ENCODE measurements at regions not wholly inside any gene's neighbourhood (a gene's known extent, or its start where the extent isn't known, plus 50 kb on each side); places are given as distances from the start of the nearest gene placed in this dataset.

GRCh38 chr1:166338105-166338504 is 171.3 kb upstream of the FAM78B start:
- Histone ChIP-seq H3K36me3 (ENCODE audit: control insufficient read depth in 4 of 4, insufficient read depth in 4 of 4, low read length in 3 of 4) (no peaks in the 10 kb centered on the region), H3K4me3 (ENCODE audit: control insufficient read depth in 1 of 7, extremely low read depth in 1 of 7, insufficient read depth in 4 of 7, low read depth in 2 of 7, low read length in 6 of 7) (no peak overlapping the region), H3K27me3 (replicated peaks in 2 of 5; ENCODE audit: control insufficient read depth in 4 of 5, insufficient read depth in 5 of 5, low read length in 4 of 5) (no peaks in the 10 kb centered on the region), H3K27ac (ENCODE audit: insufficient read depth in 1 of 2, low read depth in 1 of 2, low read length in 2 of 2, poor library complexity in 1 of 2, severe bottlenecking in 2 of 2) (no peak overlapping the region), H3K9me3 (ENCODE audit: control extremely low read depth in 1 of 5, control insufficient read depth in 4 of 5, insufficient read depth in 2 of 5, low read depth in 1 of 5, low read length in 4 of 5) (no peaks in the 10 kb centered on the region), H3K4me1 (ENCODE audit: control extremely low read depth in 1 of 4, control insufficient read depth in 4 of 4, insufficient read depth in 4 of 4, low read length in 3 of 4) (no peaks in the 10 kb centered on the region)
- 100% methylated on average over 2 of the region's 2 CpGs for WGBS (ENCODE audit: insufficient coverage)
- CTCF ChIA-PET: no interaction called here
- no peak for DNase-seq
- POLR2A ChIA-PET: no interaction called here

DNA sequence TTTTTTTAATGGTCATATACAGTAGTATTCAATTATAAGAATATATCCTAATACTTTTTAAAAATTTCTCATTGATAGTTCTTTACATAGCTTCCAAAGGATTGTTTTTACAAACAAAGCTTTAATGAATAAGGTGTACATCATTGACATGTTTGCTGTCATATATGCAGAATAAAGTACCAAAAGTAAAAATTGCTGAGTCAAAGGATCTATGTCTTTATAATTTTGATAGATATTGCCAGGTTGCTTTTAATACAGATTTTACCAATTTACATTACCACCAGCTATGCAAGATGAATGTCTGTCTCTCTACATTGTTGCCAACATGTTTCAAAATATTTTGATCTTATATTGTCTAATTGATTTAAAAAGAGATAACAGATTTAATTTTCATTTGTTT is 173.9 kb upstream of the FAM78B start:
- H3K4me3 ChIP-seq (ENCODE audit: control insufficient read depth in 1 of 7, extremely low read depth in 1 of 7, insufficient read depth in 4 of 7, low read depth in 2 of 7, low read length in 6 of 7): no peak overlapping the region
- no peaks in the 10 kb centered on the region for H3K27me3 ChIP-seq (replicated peaks in 2 of 5; ENCODE audit: control insufficient read depth in 4 of 5, insufficient read depth in 5 of 5, low read length in 4 of 5)
- POLR2A ChIA-PET: no interaction called here
- no peaks in the 10 kb centered on the region for H3K4me1 ChIP-seq (ENCODE audit: control extremely low read depth in 1 of 4, control insufficient read depth in 4 of 4, insufficient read depth in 4 of 4, low read length in 3 of 4)
- no peaks in the 10 kb centered on the region for H3K36me3 ChIP-seq (ENCODE audit: control insufficient read depth in 4 of 4, insufficient read depth in 4 of 4, low read length in 3 of 4)
- H3K9me3 ChIP-seq (ENCODE audit: control extremely low read depth in 1 of 5, control insufficient read depth in 4 of 5, insufficient read depth in 2 of 5, low read depth in 1 of 5, low read length in 4 of 5): no peaks in the 10 kb centered on the region
- DNase-seq: no peak
- no peak overlapping the region for H3K27ac ChIP-seq (ENCODE audit: insufficient read depth in 1 of 2, low read depth in 1 of 2, low read length in 2 of 2, poor library complexity in 1 of 2, severe bottlenecking in 2 of 2)
- CTCF ChIA-PET: no interaction called here

DNA sequence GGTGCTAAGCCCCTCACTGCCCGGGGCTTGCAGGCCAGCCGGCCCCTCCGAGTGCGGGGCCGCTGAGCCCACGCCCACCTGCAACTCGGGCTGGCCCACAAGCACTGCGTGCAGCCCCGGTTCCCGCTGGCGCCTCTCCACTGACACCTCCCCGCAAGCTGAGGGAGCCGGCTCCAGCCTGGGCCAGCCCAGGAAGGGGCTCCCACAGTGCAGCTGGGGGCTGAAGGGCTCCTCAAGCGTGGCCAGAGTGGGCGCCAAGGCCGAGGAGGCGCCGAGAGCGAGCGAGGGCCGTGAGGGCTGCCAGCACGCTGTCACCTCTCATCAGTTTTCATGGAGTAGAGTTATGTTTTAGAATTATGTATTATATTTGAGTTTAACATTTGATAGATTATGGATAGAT is 176.5 kb upstream of the FAM78B start:
- POLR2A ChIA-PET: no interaction called here

DNA sequence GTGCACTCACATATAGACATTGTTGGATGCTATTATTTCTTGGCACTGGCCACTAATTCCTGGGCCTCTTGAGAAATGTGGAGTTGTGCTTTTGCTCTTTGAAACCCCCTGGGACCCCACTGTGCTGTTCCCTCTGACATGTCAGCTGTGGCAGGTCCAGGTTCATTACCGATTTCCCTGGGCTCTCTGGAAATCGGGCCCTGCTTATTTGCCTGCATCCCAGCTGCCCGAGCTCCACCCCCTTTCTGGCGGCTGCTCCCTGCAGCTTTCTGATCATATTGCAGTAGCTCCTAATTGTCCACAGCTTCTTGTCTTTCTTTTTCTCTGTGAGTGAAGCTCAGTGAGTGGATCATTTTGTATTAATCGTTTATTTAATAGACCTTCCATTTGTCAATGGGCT is 183.7 kb upstream of the FAM78B start:
- no peaks in the 10 kb centered on the region for H3K4me1 ChIP-seq (ENCODE audit: control extremely low read depth in 1 of 4, control insufficient read depth in 4 of 4, insufficient read depth in 4 of 4, low read length in 3 of 4)
- CTCF ChIA-PET: no interaction called here
- POLR2A ChIA-PET: no interaction called here

More for the DNA sequence above, 176.5 kb upstream of the FAM78B start:
- CTCF ChIA-PET: no interaction called here
- 95% methylated on average over 22 of the region's 22 CpGs for WGBS (ENCODE audit: insufficient coverage)
- H3K4me1 ChIP-seq (ENCODE audit: control extremely low read depth in 1 of 4, control insufficient read depth in 4 of 4, insufficient read depth in 4 of 4, low read length in 3 of 4): no peaks in the 10 kb centered on the region
- no peak overlapping the region for H3K27ac ChIP-seq (ENCODE audit: insufficient read depth in 1 of 2, low read depth in 1 of 2, low read length in 2 of 2, poor library complexity in 1 of 2, severe bottlenecking in 2 of 2)
- peaks cover 0 to 4% (median 0%) of the 10 kb centered on the region in 5 experiments for H3K9me3 ChIP-seq (ENCODE audit: control extremely low read depth in 1 of 5, control insufficient read depth in 4 of 5, insufficient read depth in 2 of 5, low read depth in 1 of 5, low read length in 4 of 5)
- no peak for DNase-seq
- no peak overlapping the region for H3K4me3 ChIP-seq (ENCODE audit: control insufficient read depth in 1 of 7, extremely low read depth in 1 of 7, insufficient read depth in 4 of 7, low read depth in 2 of 7, low read length in 6 of 7)
- H3K27me3 ChIP-seq (replicated peaks in 2 of 5; ENCODE audit: control insufficient read depth in 4 of 5, insufficient read depth in 5 of 5, low read length in 4 of 5): no peaks in the 10 kb centered on the region
- no peaks in the 10 kb centered on the region for H3K36me3 ChIP-seq (ENCODE audit: control insufficient read depth in 4 of 4, insufficient read depth in 4 of 4, low read length in 3 of 4)

GRCh38 chr1:166351676-166352075 is 184.9 kb upstream of the FAM78B start:
- 100% methylated on average over 1 of the region's 1 CpG for WGBS (ENCODE audit: insufficient coverage)

More for the DNA sequence above, 183.7 kb upstream of the FAM78B start:
- no peak for DNase-seq
- no peak overlapping the region for H3K4me3 ChIP-seq (ENCODE audit: control insufficient read depth in 1 of 7, extremely low read depth in 1 of 7, insufficient read depth in 4 of 7, low read depth in 2 of 7, low read length in 6 of 7)
- H3K27ac ChIP-seq (ENCODE audit: insufficient read depth in 1 of 2, low read depth in 1 of 2, low read length in 2 of 2, poor library complexity in 1 of 2, severe bottlenecking in 2 of 2): no peak overlapping the region
- no peaks in the 10 kb centered on the region for H3K36me3 ChIP-seq (ENCODE audit: control insufficient read depth in 4 of 4, insufficient read depth in 4 of 4, low read length in 3 of 4)
- peaks cover 0 to 4% (median 0%) of the 10 kb centered on the region in 5 experiments for H3K9me3 ChIP-seq (ENCODE audit: control extremely low read depth in 1 of 5, control insufficient read depth in 4 of 5, insufficient read depth in 2 of 5, low read depth in 1 of 5, low read length in 4 of 5)
- H3K27me3 ChIP-seq (replicated peaks in 2 of 5; ENCODE audit: control insufficient read depth in 4 of 5, insufficient read depth in 5 of 5, low read length in 4 of 5): peaks cover 0 to 1% (median 0%) of the 10 kb centered on the region in 5 experiments
- WGBS (ENCODE audit: insufficient coverage): 68% methylated on average over 3 of the region's 5 CpGs

GRCh38 chr1:166353213-166353612 is 186.4 kb upstream of the FAM78B start:
- no peaks in the 10 kb centered on the region for H3K9me3 ChIP-seq (ENCODE audit: control extremely low read depth in 1 of 5, control insufficient read depth in 4 of 5, insufficient read depth in 2 of 5, low read depth in 1 of 5, low read length in 4 of 5)
- WGBS (ENCODE audit: insufficient coverage): 100% methylated on average over 3 of the region's 3 CpGs
- H3K27ac ChIP-seq (ENCODE audit: insufficient read depth in 1 of 2, low read depth in 1 of 2, low read length in 2 of 2, poor library complexity in 1 of 2, severe bottlenecking in 2 of 2): no peak overlapping the region
- no peaks in the 10 kb centered on the region for H3K36me3 ChIP-seq (ENCODE audit: control insufficient read depth in 4 of 4, insufficient read depth in 4 of 4, low read length in 3 of 4)
- ChIA-PET CTCF (no interaction called here), POLR2A (no interaction called here)
- H3K27me3 ChIP-seq (replicated peaks in 2 of 5; ENCODE audit: control insufficient read depth in 4 of 5, insufficient read depth in 5 of 5, low read length in 4 of 5): peaks cover 0 to 1% (median 0%) of the 10 kb centered on the region in 5 experiments
- H3K4me3 ChIP-seq (ENCODE audit: control insufficient read depth in 1 of 7, extremely low read depth in 1 of 7, insufficient read depth in 4 of 7, low read depth in 2 of 7, low read length in 6 of 7): no peak overlapping the region
- no peaks in the 10 kb centered on the region for H3K4me1 ChIP-seq (ENCODE audit: control extremely low read depth in 1 of 4, control insufficient read depth in 4 of 4, insufficient read depth in 4 of 4, low read length in 3 of 4)
- no peak for DNase-seq

More at GRCh38 chr1:166351676-166352075, 184.9 kb upstream of the FAM78B start:
- Histone ChIP-seq H3K4me3 (ENCODE audit: control insufficient read depth in 1 of 7, extremely low read depth in 1 of 7, insufficient read depth in 4 of 7, low read depth in 2 of 7, low read length in 6 of 7) (no peak overlapping the region), H3K36me3 (ENCODE audit: control insufficient read depth in 4 of 4, insufficient read depth in 4 of 4, low read length in 3 of 4) (no peaks in the 10 kb centered on the region), H3K27ac (ENCODE audit: insufficient read depth in 1 of 2, low read depth in 1 of 2, low read length in 2 of 2, poor library complexity in 1 of 2, severe bottlenecking in 2 of 2) (no peak overlapping the region), H3K4me1 (ENCODE audit: control extremely low read depth in 1 of 4, control insufficient read depth in 4 of 4, insufficient read depth in 4 of 4, low read length in 3 of 4) (no peaks in the 10 kb centered on the region), H3K9me3 (ENCODE audit: control extremely low read depth in 1 of 5, control insufficient read depth in 4 of 5, insufficient read depth in 2 of 5, low read depth in 1 of 5, low read length in 4 of 5) (peaks cover 0 to 4% (median 0%) of the 10 kb centered on the region in 5 experiments), H3K27me3 (replicated peaks in 2 of 5; ENCODE audit: control insufficient read depth in 4 of 5, insufficient read depth in 5 of 5, low read length in 4 of 5) (peaks cover 0 to 1% (median 0%) of the 10 kb centered on the region in 5 experiments)
- CTCF ChIA-PET: no interaction called here
- DNase-seq: no peak
- POLR2A ChIA-PET: no interaction called here

DNA sequence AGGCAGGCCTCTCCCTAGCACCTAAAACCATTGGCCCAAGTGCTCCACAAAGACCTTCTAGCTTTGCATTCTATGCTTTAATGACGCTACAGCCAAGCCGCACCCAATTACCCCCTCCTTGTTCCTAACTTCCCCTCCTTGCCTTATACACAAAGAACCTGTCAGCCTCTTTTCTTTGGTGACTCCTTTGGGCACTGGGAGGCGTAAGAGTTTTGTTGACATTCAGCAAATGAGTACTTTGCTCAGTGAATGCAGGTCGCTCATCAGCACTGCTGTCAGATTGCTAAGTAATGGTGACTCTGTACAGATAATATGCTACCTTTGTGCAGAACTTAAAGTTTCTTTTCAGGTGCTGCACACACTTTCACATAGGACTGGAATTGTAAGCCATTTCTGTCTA is 187.6 kb upstream of the FAM78B start:
- no peak overlapping the region for H3K4me3 ChIP-seq (ENCODE audit: control insufficient read depth in 1 of 7, extremely low read depth in 1 of 7, insufficient read depth in 4 of 7, low read depth in 2 of 7, low read length in 6 of 7)
- ChIA-PET CTCF (no interaction called here), POLR2A (no interaction called here)
- H3K36me3 ChIP-seq (ENCODE audit: control insufficient read depth in 4 of 4, insufficient read depth in 4 of 4, low read length in 3 of 4): no peaks in the 10 kb centered on the region
- H3K9me3 ChIP-seq (ENCODE audit: control extremely low read depth in 1 of 5, control insufficient read depth in 4 of 5, insufficient read depth in 2 of 5, low read depth in 1 of 5, low read length in 4 of 5): no peaks in the 10 kb centered on the region
- WGBS (ENCODE audit: insufficient coverage): 31% methylated on average over 2 of the region's 4 CpGs
- H3K4me1 ChIP-seq (ENCODE audit: control extremely low read depth in 1 of 4, control insufficient read depth in 4 of 4, insufficient read depth in 4 of 4, low read length in 3 of 4): no peaks in the 10 kb centered on the region
- no peak for DNase-seq
- H3K27ac ChIP-seq (ENCODE audit: insufficient read depth in 1 of 2, low read depth in 1 of 2, low read length in 2 of 2, poor library complexity in 1 of 2, severe bottlenecking in 2 of 2): no peak overlapping the region
- peaks cover 0 to 1% (median 0%) of the 10 kb centered on the region in 5 experiments for H3K27me3 ChIP-seq (replicated peaks in 2 of 5; ENCODE audit: control insufficient read depth in 4 of 5, insufficient read depth in 5 of 5, low read length in 4 of 5)
